ENCODE measurements at regions not wholly inside any gene's neighbourhood (a gene's known extent, or its start where the extent isn't known, plus 50 kb on each side); places are given as distances from the start of the nearest gene placed in this dataset.
"Not testable (repeated sequence)": the region's sequence is repeated elsewhere in the genome, so short reads cannot be mapped to it uniquely, and the experiment has no call there.

GRCh38 chr13:66162470-66162869 lies 1067.7 kb downstream of the PCDH9 start:
- no peak for DNase-seq
- H3K9me3 ChIP-seq (ENCODE audit: control insufficient read depth, low read length): no peaks in the 10 kb centered on the region
- H3K4me3 ChIP-seq (ENCODE audit: insufficient read depth, low read depth, low read length, poor library complexity, severe bottlenecking): no peak overlapping the region
- H3K27me3 ChIP-seq (replicated peaks; ENCODE audit: control insufficient read depth, insufficient read depth, low read length, poor library complexity, severe bottlenecking): no peaks in the 10 kb centered on the region
- H3K4me1 ChIP-seq (ENCODE audit: control insufficient read depth, insufficient read depth, low read length, poor library complexity, severe bottlenecking): no peaks in the 10 kb centered on the region
- no peak overlapping the region for H3K27ac ChIP-seq (ENCODE audit: insufficient read depth, low read length, poor library complexity, severe bottlenecking)
- H3K36me3 ChIP-seq (ENCODE audit: control insufficient read depth, insufficient read depth, low read length): no peaks in the 10 kb centered on the region

- Histone ChIP-seq H3K27me3 (replicated peaks; ENCODE audit: control insufficient read depth, insufficient read depth, low read length, poor library complexity, severe bottlenecking) (no peaks in the 10 kb centered on the region), H3K36me3 (ENCODE audit: control insufficient read depth, insufficient read depth, low read length) (no peaks in the 10 kb centered on the region), H3K4me1 (ENCODE audit: control insufficient read depth, insufficient read depth, low read length, poor library complexity, severe bottlenecking) (no peaks in the 10 kb centered on the region), H3K9me3 (ENCODE audit: control insufficient read depth, low read length) (no peaks in the 10 kb centered on the region), H3K27ac (ENCODE audit: insufficient read depth, low read length, poor library complexity, severe bottlenecking) (no peak overlapping the region), H3K4me3 (ENCODE audit: insufficient read depth, low read depth, low read length, poor library complexity, severe bottlenecking) (no peak overlapping the region)
- DNase-seq: no peak
Measured at GRCh38 chr13:66159511-66159910, 1070.6 kb downstream of the PCDH9 start.

DNA sequence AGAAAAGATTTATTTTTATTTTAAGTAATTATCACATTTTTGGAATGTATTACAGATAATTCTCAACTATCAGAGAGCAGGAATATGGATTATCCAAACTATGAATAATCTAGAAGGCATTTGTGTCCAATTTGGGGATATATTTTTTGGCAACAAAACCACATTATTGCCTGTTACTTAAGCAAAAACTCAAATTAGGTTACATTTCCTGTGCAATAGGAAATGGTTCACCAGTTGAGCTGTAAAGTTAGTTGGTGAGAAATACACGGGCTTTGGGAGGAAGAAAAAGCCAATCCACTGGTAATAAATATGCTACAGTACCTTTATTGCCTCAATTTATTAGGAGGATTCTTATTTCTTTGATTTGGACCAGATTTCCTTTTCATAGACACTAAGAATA lies 1075.2 kb downstream of the PCDH9 start:
- H3K4me1 ChIP-seq (ENCODE audit: control insufficient read depth, insufficient read depth, low read length, poor library complexity, severe bottlenecking): no peaks in the 10 kb centered on the region
- H3K9me3 ChIP-seq (ENCODE audit: control insufficient read depth, low read length): no peaks in the 10 kb centered on the region
- no peaks in the 10 kb centered on the region for H3K36me3 ChIP-seq (ENCODE audit: control insufficient read depth, insufficient read depth, low read length)
- H3K27me3 ChIP-seq (replicated peaks; ENCODE audit: control insufficient read depth, insufficient read depth, low read length, poor library complexity, severe bottlenecking): no peaks in the 10 kb centered on the region
- H3K27ac ChIP-seq (ENCODE audit: insufficient read depth, low read length, poor library complexity, severe bottlenecking): no peak overlapping the region
- H3K4me3 ChIP-seq (ENCODE audit: insufficient read depth, low read depth, low read length, poor library complexity, severe bottlenecking): no peak overlapping the region
- DNase-seq: no peak

- Histone ChIP-seq H3K4me3 (ENCODE audit: insufficient read depth, low read depth, low read length, poor library complexity, severe bottlenecking) (no peak overlapping the region), H3K27ac (ENCODE audit: insufficient read depth, low read length, poor library complexity, severe bottlenecking) (no peak overlapping the region), H3K9me3 (ENCODE audit: control insufficient read depth, low read length) (no peaks in the 10 kb centered on the region), H3K27me3 (replicated peaks; ENCODE audit: control insufficient read depth, insufficient read depth, low read length, poor library complexity, severe bottlenecking) (no peaks in the 10 kb centered on the region), H3K36me3 (ENCODE audit: control insufficient read depth, insufficient read depth, low read length) (no peaks in the 10 kb centered on the region), H3K4me1 (ENCODE audit: control insufficient read depth, insufficient read depth, low read length, poor library complexity, severe bottlenecking) (no peaks in the 10 kb centered on the region)
- no peak for DNase-seq
Measured at GRCh38 chr13:66154354-66154753, 1075.8 kb downstream of the PCDH9 start.

GRCh38 chr13:66152596-66152995 lies 1077.5 kb downstream of the PCDH9 start:
- no peak for DNase-seq
- no peaks in the 10 kb centered on the region for H3K9me3 ChIP-seq (ENCODE audit: control insufficient read depth, low read length)
- no peaks in the 10 kb centered on the region for H3K27me3 ChIP-seq (replicated peaks; ENCODE audit: control insufficient read depth, insufficient read depth, low read length, poor library complexity, severe bottlenecking)
- no peak overlapping the region for H3K4me3 ChIP-seq (ENCODE audit: insufficient read depth, low read depth, low read length, poor library complexity, severe bottlenecking)
- H3K27ac ChIP-seq (ENCODE audit: insufficient read depth, low read length, poor library complexity, severe bottlenecking): no peak overlapping the region
- H3K36me3 ChIP-seq (ENCODE audit: control insufficient read depth, insufficient read depth, low read length): no peaks in the 10 kb centered on the region
- no peaks in the 10 kb centered on the region for H3K4me1 ChIP-seq (ENCODE audit: control insufficient read depth, insufficient read depth, low read length, poor library complexity, severe bottlenecking)

- H3K4me3 ChIP-seq (ENCODE audit: insufficient read depth, low read depth, low read length, poor library complexity, severe bottlenecking); H3K27me3 ChIP-seq (replicated peaks; ENCODE audit: control insufficient read depth, insufficient read depth, low read length, poor library complexity, severe bottlenecking); H3K4me1 ChIP-seq (ENCODE audit: control insufficient read depth, insufficient read depth, low read length, poor library complexity, severe bottlenecking); H3K27ac ChIP-seq (ENCODE audit: insufficient read depth, low read length, poor library complexity, severe bottlenecking); DNase-seq; H3K9me3 ChIP-seq (ENCODE audit: control insufficient read depth, low read length); H3K36me3 ChIP-seq (ENCODE audit: control insufficient read depth, insufficient read depth, low read length): not testable (repeated sequence)
Measured at GRCh38 chr13:66144357-66144756, 1085.8 kb downstream of the PCDH9 start.

- H3K36me3 ChIP-seq (ENCODE audit: control insufficient read depth, insufficient read depth, low read length): no peaks in the 10 kb centered on the region
- no peak overlapping the region for H3K4me3 ChIP-seq (ENCODE audit: insufficient read depth, low read depth, low read length, poor library complexity, severe bottlenecking)
- no peaks in the 10 kb centered on the region for H3K4me1 ChIP-seq (ENCODE audit: control insufficient read depth, insufficient read depth, low read length, poor library complexity, severe bottlenecking)
- H3K9me3 ChIP-seq (ENCODE audit: control insufficient read depth, low read length): no peaks in the 10 kb centered on the region
- no peaks in the 10 kb centered on the region for H3K27me3 ChIP-seq (replicated peaks; ENCODE audit: control insufficient read depth, insufficient read depth, low read length, poor library complexity, severe bottlenecking)
- no peak overlapping the region for H3K27ac ChIP-seq (ENCODE audit: insufficient read depth, low read length, poor library complexity, severe bottlenecking)
- no peak for DNase-seq
Measured at GRCh38 chr13:66139701-66140100, 1090.4 kb downstream of the PCDH9 start.

DNA sequence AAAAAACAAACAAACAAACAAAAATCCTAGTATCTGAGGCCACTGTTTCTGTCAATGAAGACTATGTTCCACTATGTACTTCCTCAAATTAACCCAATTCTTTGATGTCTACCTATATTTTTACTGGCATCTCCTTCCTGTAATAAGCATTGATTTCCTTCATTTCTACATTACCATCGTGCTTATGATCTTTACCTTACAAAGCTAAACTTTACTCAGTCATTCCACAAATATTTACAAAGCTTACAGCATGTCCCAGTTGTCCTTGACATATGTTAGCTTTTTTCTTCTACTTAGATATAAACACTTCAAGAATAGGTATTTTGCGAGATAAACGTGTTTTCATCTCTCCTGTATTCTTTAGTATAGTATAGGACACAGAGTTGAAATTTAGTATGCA lies 1090.9 kb downstream of the PCDH9 start:
- H3K9me3 ChIP-seq (ENCODE audit: control insufficient read depth, low read length): no peaks in the 10 kb centered on the region
- no peaks in the 10 kb centered on the region for H3K36me3 ChIP-seq (ENCODE audit: control insufficient read depth, insufficient read depth, low read length)
- H3K4me1 ChIP-seq (ENCODE audit: control insufficient read depth, insufficient read depth, low read length, poor library complexity, severe bottlenecking): no peaks in the 10 kb centered on the region
- no peaks in the 10 kb centered on the region for H3K27me3 ChIP-seq (replicated peaks; ENCODE audit: control insufficient read depth, insufficient read depth, low read length, poor library complexity, severe bottlenecking)
- H3K4me3 ChIP-seq (ENCODE audit: insufficient read depth, low read depth, low read length, poor library complexity, severe bottlenecking): no peak overlapping the region
- no peak for DNase-seq
- H3K27ac ChIP-seq (ENCODE audit: insufficient read depth, low read length, poor library complexity, severe bottlenecking): no peak overlapping the region

DNA sequence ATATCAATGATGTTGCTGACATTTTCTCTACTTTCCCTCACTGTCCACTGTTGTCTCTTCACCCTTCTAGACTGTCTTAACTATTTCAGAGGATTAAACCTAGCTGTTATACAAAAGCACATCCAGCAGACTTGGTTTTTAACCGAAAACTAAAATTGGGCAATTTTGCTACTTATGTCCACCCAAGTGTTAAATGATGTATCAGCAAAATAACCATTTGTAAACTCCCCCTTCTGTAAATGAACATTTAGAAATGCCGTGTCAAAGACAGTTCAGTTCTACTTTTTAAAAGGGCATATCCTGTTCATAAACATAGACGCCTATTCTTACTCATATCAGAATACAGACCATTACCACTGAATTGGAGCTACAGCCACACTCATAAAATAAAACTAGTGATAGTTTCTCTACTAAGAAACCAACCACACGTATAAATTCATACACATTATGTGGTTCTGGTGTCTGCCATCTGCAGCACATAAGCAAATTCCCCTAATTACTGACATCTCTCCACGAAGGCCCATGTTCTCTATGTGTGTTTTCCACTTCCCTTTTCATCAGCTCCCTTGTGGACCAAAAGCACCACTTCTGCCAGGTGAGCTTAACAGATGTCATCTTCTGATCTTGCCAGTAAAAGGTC lies 1091.8 kb downstream of the PCDH9 start:
- no peak overlapping the region for H3K4me3 ChIP-seq (ENCODE audit: insufficient read depth, low read depth, low read length, poor library complexity, severe bottlenecking)
- no peaks in the 10 kb centered on the region for H3K4me1 ChIP-seq (ENCODE audit: control insufficient read depth, insufficient read depth, low read length, poor library complexity, severe bottlenecking)
- no peak for DNase-seq
- H3K27me3 ChIP-seq (replicated peaks; ENCODE audit: control insufficient read depth, insufficient read depth, low read length, poor library complexity, severe bottlenecking): no peaks in the 10 kb centered on the region
- H3K36me3 ChIP-seq (ENCODE audit: control insufficient read depth, insufficient read depth, low read length): no peaks in the 10 kb centered on the region
- no peak overlapping the region for H3K27ac ChIP-seq (ENCODE audit: insufficient read depth, low read length, poor library complexity, severe bottlenecking)
- no peaks in the 10 kb centered on the region for H3K9me3 ChIP-seq (ENCODE audit: control insufficient read depth, low read length)

DNA sequence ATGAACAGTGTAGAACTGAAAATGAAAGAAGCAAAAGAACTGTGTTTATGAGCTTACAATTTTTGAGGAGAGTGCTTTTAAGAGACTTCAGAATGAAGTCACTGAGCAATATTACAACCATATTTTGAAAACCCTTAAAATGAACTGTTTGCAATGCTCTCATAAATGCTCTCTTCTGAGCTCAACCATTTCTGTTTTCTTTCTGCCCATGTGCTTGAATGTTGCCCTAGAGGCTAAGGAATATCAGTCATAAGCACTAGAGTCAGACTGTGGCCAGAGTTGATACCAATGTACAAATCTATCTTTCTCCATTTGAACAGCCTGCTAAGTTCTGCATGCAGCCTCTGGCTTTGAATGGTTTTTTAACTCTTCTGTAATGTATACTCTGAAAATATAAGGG lies 1092.8 kb downstream of the PCDH9 start:
- Histone ChIP-seq H3K27me3 (replicated peaks; ENCODE audit: control insufficient read depth, insufficient read depth, low read length, poor library complexity, severe bottlenecking) (no peaks in the 10 kb centered on the region), H3K4me3 (ENCODE audit: insufficient read depth, low read depth, low read length, poor library complexity, severe bottlenecking) (no peak overlapping the region), H3K9me3 (ENCODE audit: control insufficient read depth, low read length) (no peaks in the 10 kb centered on the region), H3K36me3 (ENCODE audit: control insufficient read depth, insufficient read depth, low read length) (no peaks in the 10 kb centered on the region), H3K4me1 (ENCODE audit: control insufficient read depth, insufficient read depth, low read length, poor library complexity, severe bottlenecking) (no peaks in the 10 kb centered on the region), H3K27ac (ENCODE audit: insufficient read depth, low read length, poor library complexity, severe bottlenecking) (no peak overlapping the region)
- no peak for DNase-seq

Measured in effector memory CD4-positive, alpha-beta T cell (primary cell).